Activated CD8-positive, alpha-beta memory T cell treated with anti-CD3 and anti-CD28 coated beads for 36 hours (primary cell): ENCODE measurements at regions not wholly inside any gene's neighbourhood (a gene's known extent, or its start where the extent isn't known, plus 50 kb on each side); places are given as distances from the start of the nearest gene placed in this dataset.

Experiments
- CTCF ChIA-PET: fragments of 350-600 bp; sonication (Branson Sonifier 250); formaldehyde crosslinking; loops from one replicate; lab custom pipeline; 2021; ENCODE audit warnings: antibody characterized with exemption; lab: Charles Lee
- POLR2A ChIA-PET: fragments of 350-600 bp; sonication (Branson Sonifier 250); formaldehyde crosslinking; loops from one replicate; lab custom pipeline; 2021; ENCODE audit warnings: antibody characterized with exemption; lab: Charles Lee

DNA sequence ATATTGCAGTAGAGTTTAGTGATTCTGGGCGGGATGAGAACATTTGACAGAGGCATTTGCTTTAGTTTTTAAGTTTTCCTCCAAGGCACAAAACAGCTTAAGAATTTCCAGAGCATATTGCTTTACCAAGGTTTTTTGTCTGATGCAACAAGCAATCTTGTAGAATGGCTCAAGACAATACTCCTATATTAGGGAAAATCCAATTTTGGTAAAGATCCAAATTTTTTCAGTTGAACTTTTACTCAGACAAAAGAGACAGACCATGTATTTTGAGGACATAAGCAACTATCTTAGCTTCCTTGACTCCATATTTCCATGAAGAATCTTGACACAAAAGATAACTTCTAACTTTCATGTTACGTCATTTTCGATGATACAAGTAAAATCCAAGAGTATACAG, 92.3 kb upstream of the NANOS1 start:
- ChIA-PET CTCF (no interaction called here), POLR2A (interaction anchor here (0.6 kb wide), 1 partner anchor 27 kb away, joined by 3 read pairs; no protein-coding TSS in a partner anchor)

DNA sequence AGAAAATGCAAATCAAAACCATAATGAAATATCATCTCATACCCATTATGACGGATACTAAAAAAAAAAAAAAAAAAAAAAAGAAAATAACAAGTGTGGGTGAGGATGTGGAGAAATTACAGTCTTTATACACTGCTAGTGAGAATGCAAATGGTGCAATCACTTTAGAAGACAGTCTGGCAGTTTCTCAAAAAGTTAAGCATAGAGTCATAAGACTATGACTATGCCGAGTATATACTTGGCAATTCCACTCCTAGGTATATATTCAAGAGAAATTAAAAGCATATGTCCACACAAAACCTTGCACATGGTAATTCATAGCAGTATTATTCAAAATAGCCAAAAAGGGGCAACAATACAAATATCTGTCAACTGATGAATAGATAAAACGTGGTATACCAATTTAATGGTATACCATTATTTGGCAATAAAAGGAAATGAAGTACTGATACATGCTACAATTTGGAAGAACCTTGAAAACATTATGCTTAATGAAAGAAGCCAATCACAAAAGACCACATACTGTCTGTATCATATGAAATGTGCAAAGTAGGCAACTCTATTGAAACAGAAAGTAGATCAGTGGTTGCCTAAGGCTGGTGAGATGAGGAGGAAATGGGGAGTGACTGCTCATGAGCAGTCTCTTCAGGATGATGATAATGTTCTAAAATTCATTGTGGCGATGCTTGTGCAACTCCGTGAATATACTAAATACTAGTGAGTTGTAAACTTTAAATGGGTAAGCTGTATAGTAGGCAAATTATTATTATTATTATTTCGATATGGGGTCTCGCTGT, 90.1 kb upstream of the NANOS1 start:
- POLR2A ChIA-PET, result no interaction called here
- CTCF ChIA-PET, result no interaction called here

DNA sequence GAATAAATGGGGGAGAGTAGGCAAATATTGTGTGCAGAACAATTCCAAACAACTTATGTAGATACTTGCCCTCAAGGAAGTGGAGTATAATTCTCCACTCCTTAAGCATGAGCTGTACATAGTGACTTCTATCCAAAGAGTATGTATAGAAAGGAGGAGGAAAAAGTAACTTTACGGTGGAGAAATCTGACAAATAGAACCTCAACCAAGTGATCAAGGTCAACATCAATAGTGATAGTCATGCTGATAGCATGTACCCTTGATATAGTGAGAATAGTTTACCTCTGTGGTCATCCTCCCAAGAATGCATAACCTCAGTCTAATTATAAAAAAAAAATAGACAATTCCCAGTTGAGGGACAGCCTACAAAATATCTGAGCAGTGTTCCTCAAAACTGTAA, 89.1 kb upstream of the NANOS1 start:
- ChIA-PET CTCF (no interaction called here), POLR2A (no interaction called here)

DNA sequence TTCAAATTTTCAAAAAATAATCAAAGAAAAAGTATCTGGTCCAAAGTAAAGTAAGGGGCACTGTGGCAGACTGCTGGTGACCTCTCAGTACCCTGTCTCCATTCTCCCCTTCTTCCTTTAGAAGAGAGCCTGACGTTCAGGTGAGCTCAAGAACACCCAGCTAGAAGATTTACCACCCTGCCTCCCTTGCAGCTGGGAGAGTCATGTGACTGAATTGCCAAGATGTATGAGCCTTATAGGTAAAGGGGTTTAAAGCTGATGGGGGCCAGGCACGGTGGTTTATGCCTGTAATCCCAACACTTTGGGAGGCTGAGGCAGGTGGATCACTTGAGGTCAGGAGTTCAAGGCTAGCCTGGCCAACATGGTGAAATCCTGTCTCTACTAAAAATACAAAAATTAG, 86.3 kb upstream of the NANOS1 start:
- POLR2A ChIA-PET, result no interaction called here
- CTCF ChIA-PET, result no interaction called here

DNA sequence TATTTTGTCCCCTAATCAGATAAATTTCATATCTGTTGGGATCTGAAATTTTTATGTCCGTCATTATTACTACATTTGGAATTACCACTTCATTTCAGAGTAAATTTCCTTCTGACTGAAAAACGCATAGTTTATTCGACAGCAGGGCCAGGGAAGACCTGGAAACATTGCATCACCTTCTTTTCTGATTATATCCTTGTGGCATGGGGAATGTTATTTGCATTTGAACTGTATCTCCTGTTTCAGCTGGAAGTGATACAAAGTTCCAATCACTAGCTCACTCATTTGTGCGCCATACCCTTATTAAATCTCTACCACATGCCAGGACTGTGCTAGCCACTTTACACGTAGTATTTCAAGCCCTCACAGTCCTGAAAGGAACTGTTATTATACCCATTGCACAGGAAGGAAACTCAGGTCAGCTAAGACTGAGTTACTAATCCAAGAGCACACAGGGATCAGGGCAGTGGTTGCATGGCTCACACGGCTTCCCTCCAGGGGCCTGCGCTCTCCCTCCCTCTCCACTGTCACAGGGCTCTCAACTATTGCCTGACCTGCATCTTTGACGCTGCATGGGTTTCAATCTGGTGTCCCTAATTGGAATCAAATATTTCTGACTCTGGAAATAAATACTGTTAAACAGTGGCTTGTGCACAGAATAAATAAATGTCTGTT, 84.4 kb upstream of the NANOS1 start:
- ChIA-PET CTCF (no interaction called here), POLR2A (no interaction called here)

DNA sequence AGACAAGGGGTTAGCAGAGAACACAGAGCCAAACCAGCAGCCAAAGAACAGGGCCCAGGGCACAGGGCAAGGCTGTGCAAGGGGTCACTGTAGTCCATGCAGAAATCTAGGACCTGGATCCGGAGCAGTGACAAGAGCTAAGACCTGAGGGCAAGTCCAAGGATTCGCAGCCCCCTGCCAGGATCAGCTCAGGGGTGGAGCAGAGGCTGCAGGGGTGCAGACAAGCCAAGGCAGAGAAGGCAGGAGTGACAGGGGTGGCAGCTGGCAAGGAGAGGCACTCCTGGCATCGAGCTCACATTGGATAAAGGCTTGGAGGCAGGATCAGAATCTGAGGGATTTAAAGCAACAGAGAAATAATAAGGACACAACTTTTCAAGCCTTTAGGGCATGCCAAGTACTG, 80.7 kb upstream of the NANOS1 start:
- CTCF ChIA-PET, result interaction anchor here (0.6 kb wide), 1 partner anchor 537 kb away, joined by 3 read pairs; no protein-coding TSS in a partner anchor
- POLR2A ChIA-PET, result no interaction called here

DNA sequence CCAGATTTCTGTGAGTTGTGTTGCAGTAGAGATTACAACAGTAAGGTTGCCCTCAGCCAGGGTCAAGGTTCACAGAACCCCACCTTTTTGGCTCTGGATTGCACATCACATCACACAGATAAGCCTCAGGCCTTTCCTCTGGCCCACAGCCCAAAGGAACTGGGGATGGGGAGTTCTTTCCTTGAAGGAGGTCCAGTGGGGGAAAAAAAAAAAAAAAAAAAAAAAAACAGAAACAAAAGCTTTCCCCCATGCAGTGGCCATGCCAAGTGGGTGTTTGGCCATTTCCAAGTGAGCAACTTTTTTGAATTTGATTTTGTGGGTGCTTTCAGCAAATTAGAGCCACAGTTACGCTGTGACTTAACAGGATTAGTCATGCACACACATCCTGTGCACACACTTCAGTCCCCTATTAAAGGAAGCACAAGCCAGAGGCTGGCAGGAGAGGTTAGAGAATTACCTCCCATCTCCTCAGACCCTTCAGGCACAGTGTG, 79.3 kb upstream of the NANOS1 start:
- ChIA-PET CTCF (no interaction called here), POLR2A (no interaction called here)

DNA sequence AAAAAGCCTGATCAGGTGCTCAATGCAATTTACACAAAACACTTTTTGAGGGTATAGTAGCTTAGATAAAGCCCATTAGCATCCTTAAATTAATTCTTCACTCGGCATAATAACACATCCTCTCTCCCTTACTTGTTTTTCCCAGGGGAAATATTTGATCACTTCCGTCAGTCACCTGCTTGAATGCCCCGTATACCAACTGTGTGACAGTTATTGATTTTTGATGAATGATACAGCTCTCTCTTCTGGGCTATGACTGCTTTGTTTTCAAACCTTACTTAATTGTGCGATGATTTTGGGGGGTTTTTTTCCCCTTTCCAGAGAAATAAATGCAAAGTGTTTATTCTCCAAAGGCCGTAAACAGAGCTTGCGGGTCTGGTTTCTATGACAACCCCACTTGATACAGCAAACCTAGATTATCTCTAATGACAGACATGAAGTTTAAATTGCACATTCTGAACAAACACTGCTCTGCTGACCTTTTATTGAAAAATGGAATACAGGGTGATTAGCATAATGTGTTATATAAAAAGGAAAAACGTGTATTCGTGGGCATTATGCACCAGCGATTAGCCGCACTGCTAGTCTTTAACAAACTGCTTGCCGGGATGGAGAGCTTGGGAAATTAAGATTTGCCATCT, 78.4 kb upstream of the NANOS1 start:
- CTCF ChIA-PET, result no interaction called here
- POLR2A ChIA-PET, result no interaction called here

DNA sequence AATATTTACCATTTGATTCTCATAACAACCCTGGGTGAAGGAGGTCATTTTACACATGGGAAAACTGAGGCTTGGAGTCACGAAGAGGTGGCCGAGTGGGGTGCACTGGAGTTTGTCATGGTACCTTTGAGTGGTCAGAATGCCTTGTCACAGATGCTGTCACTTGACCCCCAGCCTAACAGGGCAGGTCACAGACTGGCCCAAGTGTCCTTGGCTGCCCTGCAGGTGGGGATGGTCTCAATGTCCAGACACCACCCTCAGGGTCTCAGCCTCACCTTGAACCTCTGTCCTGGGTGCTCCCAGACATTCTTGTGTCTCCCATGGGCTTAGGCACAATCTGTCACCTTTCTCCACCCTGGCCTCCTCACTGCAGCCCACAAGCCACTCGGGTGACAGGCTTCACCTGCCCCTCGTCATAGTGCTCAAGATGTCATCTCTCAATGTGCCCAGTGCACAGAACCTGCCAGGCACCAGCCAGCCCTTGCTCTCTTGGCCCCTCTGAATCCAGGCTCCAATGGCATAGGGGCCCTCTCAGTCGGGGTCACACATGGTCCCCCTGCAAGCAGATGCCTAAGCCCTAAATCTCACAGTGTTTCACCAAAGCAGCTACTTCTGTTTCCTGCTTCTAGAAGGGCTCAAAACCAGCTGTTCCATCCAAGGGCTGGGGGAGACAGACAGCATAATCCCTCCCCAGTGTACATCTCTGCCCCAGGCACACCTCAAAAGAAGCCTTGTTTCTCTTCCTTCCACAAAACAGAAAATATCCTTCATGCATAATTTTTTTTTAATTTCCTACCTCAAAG, 76.8 kb upstream of the NANOS1 start:
- ChIA-PET CTCF (no interaction called here), POLR2A (no interaction called here)

DNA sequence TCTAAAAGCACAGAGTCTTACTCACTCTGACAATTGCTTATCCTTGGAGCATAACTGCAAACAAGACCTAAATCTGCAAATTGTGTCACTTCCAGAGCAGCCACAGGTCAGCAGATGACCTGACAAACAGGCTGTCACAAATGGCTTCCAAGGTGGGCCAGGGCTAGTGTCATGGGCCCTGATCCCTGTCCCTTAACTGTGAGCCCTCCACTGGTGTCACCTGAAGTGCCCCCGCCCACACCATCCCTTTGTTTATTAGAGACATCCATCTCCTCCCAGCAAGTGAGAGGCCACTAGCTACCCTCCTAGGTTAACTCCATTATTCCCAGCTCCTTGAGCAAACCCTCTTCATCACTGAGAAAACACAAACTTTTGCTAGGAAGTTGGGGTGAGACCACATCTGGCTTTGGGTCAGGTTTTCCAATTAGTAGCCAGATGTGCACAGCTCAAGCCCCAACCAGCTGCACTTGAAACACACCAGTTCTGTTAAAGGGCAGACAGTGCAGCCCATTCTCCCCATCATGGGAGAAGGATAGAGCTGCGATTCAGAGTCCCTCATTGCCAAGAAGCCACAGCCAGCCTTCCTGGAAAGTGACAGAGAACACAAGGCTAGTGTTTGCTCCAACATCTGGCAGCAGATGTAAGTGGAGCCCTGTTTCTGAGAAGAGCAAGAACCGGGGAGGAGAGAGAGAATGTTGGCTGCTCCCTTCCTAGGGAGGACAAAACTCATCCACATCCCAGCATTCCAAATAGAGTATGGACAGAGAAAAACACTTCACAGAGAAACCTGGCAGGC, 75.7 kb upstream of the NANOS1 start:
- CTCF ChIA-PET, result no interaction called here
- POLR2A ChIA-PET, result no interaction called here

DNA sequence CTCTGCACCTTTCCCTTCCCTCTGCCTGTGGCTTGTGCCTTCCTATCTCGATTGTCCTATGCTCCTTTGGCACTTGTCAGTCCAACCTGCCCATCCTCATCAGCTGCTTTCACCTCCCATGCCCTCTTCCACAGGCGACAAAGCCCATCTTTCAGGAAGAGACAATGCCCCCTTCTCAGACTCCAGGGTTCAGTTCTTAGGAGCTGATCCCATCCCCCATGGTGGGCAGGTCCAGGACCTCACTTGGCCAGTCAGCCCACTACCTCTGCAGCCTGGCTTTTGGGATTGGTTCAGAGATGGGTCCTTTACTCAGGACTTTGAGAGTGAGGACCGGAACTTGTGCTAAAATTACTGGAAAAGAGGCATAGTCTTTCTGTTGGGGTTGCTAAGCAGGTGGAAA, 74.0 kb upstream of the NANOS1 start:
- ChIA-PET POLR2A (no interaction called here), CTCF (interaction anchor here (0.6 kb wide), 1 partner anchor 82 kb away, joined by 3 read pairs; no protein-coding TSS in a partner anchor)

DNA sequence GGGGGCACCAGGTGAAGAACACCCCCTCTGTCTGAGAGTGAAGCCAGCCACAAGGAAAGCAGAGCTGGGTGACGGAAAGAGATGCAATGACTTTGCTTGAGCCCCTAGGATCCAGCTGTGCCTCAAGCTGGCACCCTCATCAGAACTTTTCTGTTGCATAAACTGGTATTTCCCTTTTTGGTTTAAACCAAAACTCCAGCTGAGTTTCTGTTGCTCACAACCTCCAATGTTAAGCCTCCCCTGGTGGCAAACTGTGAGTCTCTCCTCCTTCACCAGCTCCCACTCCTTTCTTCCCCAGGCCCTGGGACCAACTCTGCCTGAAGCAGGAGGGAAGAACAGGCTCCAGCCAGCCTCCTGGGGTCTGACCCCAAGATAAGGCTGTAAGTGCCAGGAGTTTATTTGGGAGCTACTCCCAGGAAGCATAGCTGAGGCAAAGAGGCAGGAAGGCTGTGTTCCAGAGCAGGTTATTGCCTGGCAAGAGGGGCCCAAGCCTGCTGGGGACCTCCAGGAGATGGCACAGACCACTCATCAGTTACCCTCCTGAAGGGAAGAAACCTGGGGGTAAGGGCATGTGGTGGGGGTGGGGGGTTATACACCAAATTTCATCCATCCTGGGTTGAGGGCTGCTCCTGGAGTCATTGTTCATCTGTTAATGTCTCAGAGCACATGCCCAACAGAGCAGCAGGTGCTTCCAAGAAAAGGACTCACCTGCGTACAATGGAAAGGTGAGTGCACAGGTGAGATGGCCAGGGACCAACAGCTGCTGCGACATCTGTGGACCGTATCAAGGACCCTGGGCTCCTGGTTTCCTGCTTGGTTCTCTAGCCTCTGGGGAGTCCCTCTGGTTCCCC, 73.3 kb upstream of the NANOS1 start:
- POLR2A ChIA-PET, result no interaction called here
- CTCF ChIA-PET, result interaction anchor here (0.6 kb wide), 1 partner anchor 81 kb away, joined by 3 read pairs; no protein-coding TSS in a partner anchor

DNA sequence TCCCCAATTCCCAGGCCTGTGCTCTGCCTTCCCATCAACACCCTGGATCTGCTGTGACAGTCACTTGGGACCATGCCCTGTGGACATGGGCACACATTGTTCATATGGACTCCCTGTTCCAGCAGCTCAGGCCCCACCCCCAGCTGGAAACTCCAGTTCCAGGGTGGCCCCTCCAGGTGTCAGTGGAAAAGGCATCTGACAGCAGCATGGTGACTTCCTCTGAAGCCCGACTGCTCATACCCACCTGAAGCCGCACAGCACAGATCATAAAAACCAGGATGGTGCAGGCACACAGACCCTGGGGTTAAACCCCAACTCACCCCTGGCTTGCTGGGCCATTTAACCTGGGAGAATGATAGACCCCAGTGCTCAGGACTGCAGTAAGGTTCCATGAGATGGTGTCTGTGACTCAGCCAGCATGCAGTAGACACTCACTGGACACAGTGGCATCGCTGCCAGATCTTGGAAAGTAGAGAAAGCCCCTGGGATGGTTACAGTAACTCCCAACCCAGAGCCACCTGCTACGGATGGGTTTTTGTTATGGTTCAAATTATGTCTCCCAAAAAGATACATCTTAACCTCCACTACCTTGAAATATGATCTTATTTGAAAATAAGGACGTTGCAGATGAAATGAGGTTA, 72.6 kb upstream of the NANOS1 start:
- CTCF ChIA-PET, result no interaction called here
- POLR2A ChIA-PET, result no interaction called here

DNA sequence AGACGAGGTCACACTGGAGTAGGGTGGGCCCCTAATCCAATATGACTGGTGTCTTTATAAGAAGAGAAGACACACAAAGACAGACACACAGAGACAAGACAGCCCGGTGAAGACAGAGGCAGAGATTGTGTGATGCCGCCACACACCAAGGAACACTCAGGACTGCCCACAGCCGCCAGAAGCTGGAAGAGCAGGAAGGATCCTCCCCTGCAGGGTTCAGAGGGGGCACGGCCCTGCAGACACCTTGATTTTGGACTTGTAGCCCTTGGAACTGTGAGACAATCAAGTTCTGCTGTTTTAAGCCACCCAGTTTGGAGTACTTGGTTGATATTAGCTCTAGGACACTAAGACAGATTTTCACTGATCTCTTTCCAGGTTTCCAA, 72.1 kb upstream of the NANOS1 start:
- CTCF ChIA-PET, result no interaction called here
- POLR2A ChIA-PET, result no interaction called here

DNA sequence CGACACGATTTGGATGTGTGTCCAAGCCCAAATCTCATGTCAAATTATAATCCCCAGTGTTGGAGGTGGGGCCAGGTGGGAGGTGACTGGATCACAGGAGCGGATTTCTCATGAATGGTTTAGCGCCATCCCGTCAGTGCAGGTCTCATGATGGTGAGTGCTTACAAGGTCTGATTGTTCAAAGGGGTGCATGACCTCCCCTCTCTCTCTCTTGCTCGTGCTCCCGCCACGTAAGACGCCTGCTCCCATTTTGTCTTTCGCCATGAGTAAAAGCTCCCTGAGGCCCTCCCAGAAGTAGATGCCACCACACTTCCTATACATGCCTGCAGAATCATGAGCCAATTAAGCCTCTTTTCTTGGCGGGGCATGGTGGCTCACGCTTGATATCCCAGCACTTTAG, 71.5 kb upstream of the NANOS1 start:
- ChIA-PET POLR2A (no interaction called here), CTCF (no interaction called here)

DNA sequence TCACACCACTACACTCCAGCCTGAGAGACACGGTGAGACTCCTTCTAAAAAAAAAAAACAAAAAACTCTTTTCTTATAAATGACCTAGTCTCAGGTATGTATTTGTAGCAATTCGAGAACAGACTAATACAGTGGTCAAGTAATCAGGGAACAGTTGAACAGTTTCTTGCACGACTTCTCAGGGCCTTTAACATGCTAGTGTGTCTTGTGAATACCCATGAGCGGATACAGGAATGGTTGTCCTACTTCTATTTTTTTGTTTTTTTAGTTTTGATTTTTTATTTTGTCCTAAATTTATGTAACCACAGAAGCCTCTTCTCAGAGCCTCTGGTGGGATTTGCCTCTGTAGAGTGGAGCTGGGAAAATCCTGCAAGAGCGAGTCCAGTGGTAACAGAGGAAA, 71.0 kb upstream of the NANOS1 start:
- ChIA-PET CTCF (no interaction called here), POLR2A (no interaction called here)
